ENCODE measurements at regions not wholly inside any gene's neighbourhood (a gene's known extent, or its start where the extent isn't known, plus 50 kb on each side); places are given as distances from the start of the nearest gene placed in this dataset.

GRCh38 chr6:8829296-8829695, 394.0 kb upstream of the SLC35B3 start:
- ChIA-PET RAD21 (ENCODE audit: low non-redundant PET in 1 of 2, low total read pairs in 2 of 2, uncharacterized antibody in 2 of 2, unreplicated experiment in 2 of 2) (no interaction called here), POLR2A (no interaction called here), CTCF (no interaction called here)
- Histone ChIP-seq H3K9me2 (ENCODE audit: insufficient read depth) (peaks cover 3% of the 10 kb centered on the region; the same call in 1 of the 2 replicates), H3K9me3 (ENCODE audit: control insufficient read depth in 1 of 2, insufficient read depth in 1 of 2, low read depth in 1 of 2, low read length in 2 of 2) (no peaks in the 10 kb centered on the region), H2AFZ (ENCODE audit: low read depth, low read length, poor library complexity, severe bottlenecking) (no peak overlapping the region), H3K4me2 (ENCODE audit: low read length) (no peak overlapping the region), H3K4me3 (replicated peaks in 1 of 2; ENCODE audit: low read depth in 1 of 2, low read length in 2 of 2) (no peak overlapping the region), H3K27ac (ENCODE audit: low read depth, low read length) (no peak overlapping the region), H3K4me1 (ENCODE audit: control insufficient read depth in 1 of 2, insufficient read depth in 2 of 2, low read length in 2 of 2) (no peaks in the 10 kb centered on the region), H4K20me1 (ENCODE audit: insufficient read depth) (no peaks in the 10 kb centered on the region), H3K27me3 (ENCODE audit: insufficient read depth, low read length) (no peaks in the 10 kb centered on the region), H3K79me2 (ENCODE audit: insufficient read depth, low read length) (no peaks in the 10 kb centered on the region), H3K36me3 (ENCODE audit: control insufficient read depth in 1 of 2, insufficient read depth in 2 of 2, low read length in 2 of 2) (no peaks in the 10 kb centered on the region), H3K9ac (ENCODE audit: low read length) (no peak overlapping the region)
- TF ChIP-seq CEBPB (IDR thresholded peaks at IDR 0.05; ENCODE audit: low read depth) (no peak), ATF3 (IDR thresholded peaks at IDR 0.05) (no peak), MAX (IDR thresholded peaks at IDR 0.05) (no peak), POLR2A (IDR thresholded peaks at IDR 0.05; ENCODE audit: borderline replicate concordance, extremely low read depth, insufficient read depth, insufficient read length) (no peak), EZH2phosphoT487 (IDR thresholded peaks at IDR 0.05; ENCODE audit: borderline replicate concordance) (no peak), CBX3 (IDR thresholded peaks at IDR 0.05; ENCODE audit: low read depth) (no peak), FOSL1 (IDR thresholded peaks at IDR 0.05; ENCODE audit: low read depth) (no peak), SP1 (IDR thresholded peaks at IDR 0.05; ENCODE audit: low read depth) (no peak), SRF (IDR thresholded peaks at IDR 0.05; ENCODE audit: low read depth) (no peak), ELF1 (IDR thresholded peaks at IDR 0.05; ENCODE audit: borderline replicate concordance, low read depth) (no peak)
- no TSS peak for BruUV-seq (replicated peaks)
- ATAC-seq: no peak
- intact Hi-C loops (cut with micrococcal nuclease): no loop called here
- no peak for DNase-seq (ENCODE audit: low read depth, low spot score)

- no TSS peak for BruUV-seq (replicated peaks)
- POLR2A ChIA-PET: no interaction called here
Observed at GRCh38 chr6:8828376-8828775, 393.0 kb upstream of the SLC35B3 start.

More at GRCh38 chr6:8828376-8828775, 393.0 kb upstream of the SLC35B3 start:
- Histone ChIP-seq H3K4me1 (ENCODE audit: control insufficient read depth in 1 of 2, insufficient read depth in 2 of 2, low read length in 2 of 2) (no peaks in the 10 kb centered on the region), H4K20me1 (ENCODE audit: insufficient read depth) (no peaks in the 10 kb centered on the region), H3K9me3 (ENCODE audit: control insufficient read depth in 1 of 2, insufficient read depth in 1 of 2, low read depth in 1 of 2, low read length in 2 of 2) (no peaks in the 10 kb centered on the region), H3K4me3 (replicated peaks in 1 of 2; ENCODE audit: low read depth in 1 of 2, low read length in 2 of 2) (no peak overlapping the region), H3K79me2 (ENCODE audit: insufficient read depth, low read length) (no peaks in the 10 kb centered on the region), H3K9ac (ENCODE audit: low read length) (no peak overlapping the region), H3K27me3 (ENCODE audit: insufficient read depth, low read length) (no peaks in the 10 kb centered on the region), H2AFZ (ENCODE audit: low read depth, low read length, poor library complexity, severe bottlenecking) (no peak overlapping the region), H3K4me2 (ENCODE audit: low read length) (no peak overlapping the region), H3K36me3 (ENCODE audit: control insufficient read depth in 1 of 2, insufficient read depth in 2 of 2, low read length in 2 of 2) (no peaks in the 10 kb centered on the region), H3K9me2 (ENCODE audit: insufficient read depth) (peaks cover 3% of the 10 kb centered on the region; the same call in 1 of the 2 replicates), H3K27ac (ENCODE audit: low read depth, low read length) (no peak overlapping the region)
- CTCF ChIA-PET: no interaction called here
- intact Hi-C loops (cut with micrococcal nuclease): no loop called here
- DNase-seq (ENCODE audit: low read depth, low spot score) (no peak), ATAC-seq (no peak)
- TF ChIP-seq SP1 (IDR thresholded peaks at IDR 0.05; ENCODE audit: low read depth) (no peak), EZH2 (IDR thresholded peaks at IDR 0.05) (no peak), ATF3 (IDR thresholded peaks at IDR 0.05) (no peak), TCF7L2 (IDR thresholded peaks at IDR 0.05; ENCODE audit: borderline replicate concordance, extremely low read depth, insufficient read depth, insufficient read length) (no peak), ELF1 (IDR thresholded peaks at IDR 0.05; ENCODE audit: borderline replicate concordance, low read depth) (no peak), ZNF274 (IDR thresholded peaks at IDR 0.05; ENCODE audit: low read depth, low read length) (no peak), SRF (IDR thresholded peaks at IDR 0.05; ENCODE audit: low read depth) (no peak), JUND (IDR thresholded peaks at IDR 0.05) (no peak), MAX (IDR thresholded peaks at IDR 0.05) (no peak), RAD21 (IDR thresholded peaks at IDR 0.05; ENCODE audit: low read depth) (no peak), ZFX (IDR thresholded peaks at IDR 0.05) (no peak), CEBPB (IDR thresholded peaks at IDR 0.05; ENCODE audit: low read depth) (no peak)
- RAD21 ChIA-PET (ENCODE audit: low non-redundant PET in 1 of 2, low total read pairs in 2 of 2, uncharacterized antibody in 2 of 2, unreplicated experiment in 2 of 2): no interaction called here
